AG04450 (cell line): ENCODE measurements at regions not wholly inside any gene's neighbourhood (a gene's known extent, or its start where the extent isn't known, plus 50 kb on each side); places are given as distances from the start of the nearest gene placed in this dataset.

Experiments
- CTCF ChIA-PET: fragments of 300-600, 350-600 bp; formaldehyde crosslinking; extraction: SDS; loops from one replicate; lab custom pipeline; 2022; ENCODE audit warnings: antibody characterized with exemption, inconsistent platforms; lab: Charles Lee
- POLR2A ChIA-PET: fragments of 350-600 bp; formaldehyde crosslinking; extraction: SDS; loops from one replicate; lab custom pipeline; 2021; ENCODE audit warnings: antibody characterized with exemption, inconsistent platforms; lab: Yijun Ruan, JAX
- DNase-seq: peaks from one replicate; pipeline ENCODE4 v3.0.0-alpha.2; 2011; ENCODE audit warnings: low read depth, low spot score
- H3K27ac ChIP-seq: one replicate; pipeline ENCODE4 v1.5.1; 2012; ENCODE audit warnings: low read depth, low read length, control low read depth
- H3K27me3 ChIP-seq: one replicate; pipeline ENCODE4 v1.6.0; 2012; ENCODE audit warnings: low read length; ENCODE audit not compliant: control insufficient read depth, insufficient read depth
- H3K4me3 ChIP-seq: 2 replicates; pipeline ENCODE4 v1.5.1; 2011; ENCODE audit warnings: mild to moderate bottlenecking, low read depth, low read length, control low read depth
- H3K9me3 ChIP-seq: 2 replicates; pipeline ENCODE4 v1.5.1; 2012; ENCODE audit warnings: low read length; ENCODE audit not compliant: control insufficient read depth, insufficient read depth
- CTCF ChIP-seq: IDR thresholded peaks from 2 replicates; pipeline ENCODE4 v1.5.1; 2011; ENCODE audit warnings: low read depth, low read length, control low read depth, inconsistent platforms

GRCh38 chr17:68804777-68805520, 150.2 kb downstream of the ABCA8 start:
- POLR2A ChIA-PET = no interaction called here
- H3K9me3 ChIP-seq = no peaks in the 10 kb centered on the region
- TF ChIP-seq CTCF = no peak
- H3K27me3 ChIP-seq = no peaks in the 10 kb centered on the region
- CTCF ChIA-PET = interaction anchor here (1.2 kb wide), 1 partner anchor 10 kb away, joined by 3 read pairs; no protein-coding TSS in a partner anchor
- no peak overlapping the region for H3K27ac ChIP-seq
- DNase-seq = no peak
- no peak overlapping the region for H3K4me3 ChIP-seq

- no peak for TF ChIP-seq CTCF
- no peak overlapping the region for H3K4me3 ChIP-seq
- POLR2A ChIA-PET = no interaction called here
- DNase-seq = no peak
- H3K27me3 ChIP-seq = no peaks in the 10 kb centered on the region
- no peak overlapping the region for H3K27ac ChIP-seq
- CTCF ChIA-PET = interaction anchor here (0.6 to 1.2 kb wide), 4 partner anchors 8 to 31 kb away, joined by 3 read pairs; no protein-coding TSS in a partner anchor
- no peaks in the 10 kb centered on the region for H3K9me3 ChIP-seq
These were observed 151.8 kb downstream of the ABCA8 start for GRCh38 chr17:68803164-68803929.

- no peak overlapping the region for H3K4me3 ChIP-seq
- no peaks in the 10 kb centered on the region for H3K9me3 ChIP-seq
- CTCF ChIA-PET = interaction anchor here (1.2 kb wide), 1 partner anchor 434 kb away, joined by 3 read pairs; no protein-coding TSS in a partner anchor
- H3K27me3 ChIP-seq = no peaks in the 10 kb centered on the region
- TF ChIP-seq CTCF = no peak
- DNase-seq = no peak
- no peak overlapping the region for H3K27ac ChIP-seq
- POLR2A ChIA-PET = interaction anchor here (0.6 kb wide), 1 partner anchor 144 kb away, joined by 3 read pairs; no protein-coding TSS in a partner anchor
These were observed 153.6 kb downstream of the ABCA8 start for GRCh38 chr17:68801335-68802247.

GRCh38 chr17:68800751-68801150, 154.4 kb downstream of the ABCA8 start:
- TF ChIP-seq CTCF = no peak
- CTCF ChIA-PET = no interaction called here
- POLR2A ChIA-PET = no interaction called here
- Histone ChIP-seq H3K27ac (no peak overlapping the region), H3K9me3 (no peaks in the 10 kb centered on the region), H3K27me3 (no peaks in the 10 kb centered on the region), H3K4me3 (no peak overlapping the region)
- no peak for DNase-seq
